ENCODE measurements at regions not wholly inside any gene's neighbourhood (a gene's known extent, or its start where the extent isn't known, plus 50 kb on each side); places are given as distances from the start of the nearest gene placed in this dataset.

DNA sequence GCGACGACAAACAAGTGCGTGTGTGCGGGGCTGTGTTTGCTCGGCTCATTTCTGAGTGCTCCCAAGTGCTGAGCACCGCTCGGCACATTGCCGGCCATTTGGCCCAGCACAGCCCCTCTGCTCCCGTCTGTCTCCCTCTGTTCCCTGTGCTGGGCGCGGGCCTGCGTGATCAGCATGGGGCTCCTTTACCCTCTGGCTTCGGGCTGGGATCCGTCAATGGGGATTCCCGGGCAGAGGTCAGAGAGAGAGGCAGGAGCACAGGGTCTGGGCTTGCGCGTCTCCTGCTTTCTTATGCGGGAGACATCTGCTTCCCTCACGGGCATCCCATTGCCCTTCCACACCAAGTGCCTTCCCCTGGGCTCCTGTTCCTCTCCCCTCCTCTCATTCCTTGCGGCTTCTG lies 234.0 kb downstream of the ACKR3 start:
- H3K27me3 Mint-ChIP-seq, result peaks cover 8% of the 10 kb centered on the region

DNA sequence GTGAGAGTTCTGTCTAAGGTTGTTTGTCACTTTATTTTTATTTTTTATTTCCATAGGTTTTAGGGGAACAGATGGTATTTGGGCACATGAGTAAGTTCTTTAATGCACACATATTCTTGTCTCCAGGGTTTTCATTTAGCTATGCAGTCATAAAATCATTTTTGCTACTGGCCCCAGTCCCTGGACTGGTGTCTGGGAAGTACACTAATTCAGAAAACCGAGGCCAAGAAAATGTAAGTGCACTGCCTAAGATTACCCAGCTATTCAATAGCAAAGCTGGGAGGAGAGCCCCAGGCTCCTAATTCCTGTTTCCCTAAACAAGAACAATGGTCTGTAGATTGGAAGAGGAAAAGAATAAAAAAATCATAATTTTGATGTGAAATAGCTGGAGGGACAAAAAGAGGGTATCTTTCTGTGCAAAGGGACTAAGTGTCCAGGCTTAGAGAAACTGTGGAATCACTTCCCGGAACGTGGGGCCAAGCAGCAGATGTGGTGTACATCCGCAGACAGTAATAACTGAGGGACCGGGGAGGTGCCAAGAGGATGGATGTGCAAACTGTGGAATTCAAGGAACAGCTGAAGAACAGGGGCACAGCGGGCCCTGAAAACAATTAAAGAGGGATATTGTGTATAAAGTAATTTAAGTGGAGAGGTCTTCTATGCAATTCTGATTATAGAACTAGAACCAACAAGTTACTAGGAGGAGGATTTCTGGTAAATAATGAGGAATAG lies 236.3 kb downstream of the ACKR3 start:
- H3K4me3 Mint-ChIP-seq, result no peak overlapping the region
- H3K9me3 Mint-ChIP-seq, result peaks cover 13% of the 10 kb centered on the region
- no peak overlapping the region for H3K27ac Mint-ChIP-seq
- peaks cover 8% of the 10 kb centered on the region for H3K27me3 Mint-ChIP-seq
- no peaks in the 10 kb centered on the region for H3K4me1 Mint-ChIP-seq
- H3K36me3 Mint-ChIP-seq, result peaks cover 5% of the 10 kb centered on the region

More for the DNA sequence above, 234.0 kb downstream of the ACKR3 start:
- Mint-ChIP-seq H3K4me3 (no peak overlapping the region), H3K4me1 (no peaks in the 10 kb centered on the region), H3K36me3 (peaks cover 5% of the 10 kb centered on the region), H3K27ac (no peak overlapping the region), H3K9me3 (peaks cover 12% of the 10 kb centered on the region)

DNA sequence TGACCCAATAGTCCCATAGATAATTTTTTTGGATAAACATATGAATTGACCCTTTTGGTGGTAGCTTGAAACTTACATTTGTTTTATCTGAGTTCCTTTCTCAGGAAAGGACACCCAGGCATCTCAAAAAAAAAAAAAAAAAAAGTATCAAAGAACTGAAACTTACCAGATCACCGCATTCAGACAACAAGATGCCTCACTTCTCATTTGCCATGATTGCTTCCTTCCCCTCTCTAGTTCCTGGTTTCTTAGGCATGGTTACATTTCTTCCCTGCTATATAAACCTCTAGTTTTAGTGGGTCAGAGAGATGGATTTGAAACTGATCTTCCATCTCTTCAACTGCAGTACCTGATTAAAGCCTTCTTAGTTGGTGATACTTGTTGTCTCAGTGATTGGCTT lies 240.1 kb downstream of the ACKR3 start:
- H3K4me1 Mint-ChIP-seq, result no peaks in the 10 kb centered on the region
- H3K36me3 Mint-ChIP-seq, result peaks cover 5% of the 10 kb centered on the region
- H3K27me3 Mint-ChIP-seq, result peaks cover 6% of the 10 kb centered on the region
- H3K27ac Mint-ChIP-seq, result no peak overlapping the region
- peaks cover 13% of the 10 kb centered on the region for H3K9me3 Mint-ChIP-seq
- H3K4me3 Mint-ChIP-seq, result no peak overlapping the region

DNA sequence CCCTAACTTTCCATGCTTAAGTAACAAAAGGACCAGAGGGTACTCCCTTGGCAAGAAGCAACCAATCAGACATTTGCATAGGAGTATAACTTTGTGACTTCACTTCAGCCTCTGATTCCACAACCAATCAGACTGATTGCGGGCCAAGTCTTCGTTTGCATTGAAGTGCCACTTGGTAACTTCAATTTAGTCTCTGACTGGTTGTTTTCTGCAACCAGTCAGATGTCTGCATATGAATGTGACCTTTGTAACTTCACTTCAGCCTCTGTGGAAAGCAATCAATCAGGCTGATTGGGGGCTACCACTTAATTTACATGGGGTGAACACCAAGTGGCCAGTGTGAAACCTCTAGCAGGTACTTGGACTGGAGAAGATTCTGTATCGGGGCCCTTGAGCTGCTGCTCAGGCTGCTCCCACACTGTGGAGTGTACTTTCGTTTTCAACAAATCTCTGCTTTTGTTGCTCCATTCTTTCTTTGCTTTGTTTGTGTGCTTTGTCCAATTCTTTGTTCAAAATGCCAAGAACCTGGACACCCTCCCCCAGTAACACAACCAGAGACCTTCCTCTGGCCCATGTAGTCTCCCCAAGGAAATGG lies 241.5 kb downstream of the ACKR3 start:
- H3K9me3 Mint-ChIP-seq, result peaks cover 10% of the 10 kb centered on the region
- H3K36me3 Mint-ChIP-seq, result peaks cover 2% of the 10 kb centered on the region
- peaks cover 4% of the 10 kb centered on the region for H3K27me3 Mint-ChIP-seq
- no peak overlapping the region for H3K4me3 Mint-ChIP-seq
- H3K27ac Mint-ChIP-seq, result no peak overlapping the region
- H3K4me1 Mint-ChIP-seq, result no peaks in the 10 kb centered on the region

DNA sequence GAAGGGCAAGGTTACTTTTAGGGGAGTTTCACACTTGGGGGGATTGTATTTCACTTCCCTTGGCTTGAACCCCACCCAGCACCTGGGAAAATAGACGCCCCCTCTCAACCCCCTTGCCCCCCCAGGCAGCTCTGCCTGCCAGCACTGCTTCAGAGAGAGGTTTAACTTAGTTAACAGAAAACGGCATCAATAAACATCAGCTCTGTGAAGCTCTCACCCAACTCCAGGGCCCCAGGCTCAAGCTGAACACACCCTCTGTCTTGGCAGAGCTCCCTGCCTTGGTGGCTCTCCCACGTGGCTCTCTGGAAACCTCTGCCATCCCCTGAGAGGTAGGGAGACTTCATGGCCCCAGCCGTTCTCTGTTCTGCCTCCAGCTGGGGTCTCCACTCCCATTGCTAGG lies 244.1 kb downstream of the ACKR3 start:
- H3K4me1 Mint-ChIP-seq, result no peaks in the 10 kb centered on the region

DNA sequence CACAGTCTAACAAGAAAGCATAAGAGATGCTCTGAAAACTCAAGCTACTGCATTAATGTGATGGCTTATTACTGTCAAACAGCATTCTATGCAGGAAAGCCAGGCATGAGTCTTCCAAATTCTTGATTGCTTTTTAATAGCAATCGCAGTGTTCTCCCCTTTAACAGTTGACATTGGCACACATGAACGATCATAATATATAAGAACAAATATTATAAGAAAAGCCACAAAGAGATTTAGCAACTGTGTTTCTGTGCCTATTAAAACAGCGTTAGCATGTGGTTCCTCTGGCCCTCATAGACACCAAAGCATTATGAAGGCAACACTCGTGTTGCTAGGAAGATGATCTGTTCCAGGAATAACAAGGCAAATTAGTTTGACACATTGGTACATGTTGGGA lies 245.0 kb downstream of the ACKR3 start:
- H3K36me3 Mint-ChIP-seq, result no peaks in the 10 kb centered on the region

More for the DNA sequence above, 244.1 kb downstream of the ACKR3 start:
- no peaks in the 10 kb centered on the region for H3K36me3 Mint-ChIP-seq
- peaks cover 2% of the 10 kb centered on the region for H3K27me3 Mint-ChIP-seq
- no peak overlapping the region for H3K27ac Mint-ChIP-seq
- H3K4me3 Mint-ChIP-seq, result no peak overlapping the region
- no peaks in the 10 kb centered on the region for H3K9me3 Mint-ChIP-seq

DNA sequence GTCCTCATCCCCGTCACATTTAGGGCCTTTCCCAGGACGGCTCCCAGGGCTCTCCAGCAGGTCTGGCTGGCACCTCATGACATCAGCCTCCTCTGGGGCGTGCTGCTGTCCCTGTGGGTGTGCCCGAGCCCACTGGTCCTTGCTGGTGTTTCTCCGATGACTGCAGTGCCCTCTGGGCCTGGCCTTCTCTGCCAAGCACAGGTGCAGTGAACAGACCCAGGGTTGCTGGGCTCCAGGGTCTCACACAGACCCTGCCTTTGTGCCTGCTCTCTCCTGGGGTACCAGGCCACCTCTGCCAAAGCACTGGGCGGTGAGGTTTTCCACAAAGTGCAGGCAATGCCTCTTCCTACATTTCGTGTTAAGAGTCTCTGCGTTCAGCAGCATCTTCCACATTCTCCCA lies 246.1 kb downstream of the ACKR3 start:
- Mint-ChIP-seq H3K36me3 (no peaks in the 10 kb centered on the region), H3K9me3 (no peaks in the 10 kb centered on the region), H3K4me3 (no peak overlapping the region), H3K27me3 (peaks cover 2% of the 10 kb centered on the region), H3K4me1 (no peaks in the 10 kb centered on the region), H3K27ac (no peak overlapping the region)

More for the DNA sequence above, 245.0 kb downstream of the ACKR3 start:
- H3K9me3 Mint-ChIP-seq, result no peaks in the 10 kb centered on the region
- H3K27me3 Mint-ChIP-seq, result peaks cover 2% of the 10 kb centered on the region
- H3K4me1 Mint-ChIP-seq, result no peaks in the 10 kb centered on the region
- H3K27ac Mint-ChIP-seq, result no peak overlapping the region
- H3K4me3 Mint-ChIP-seq, result no peak overlapping the region

DNA sequence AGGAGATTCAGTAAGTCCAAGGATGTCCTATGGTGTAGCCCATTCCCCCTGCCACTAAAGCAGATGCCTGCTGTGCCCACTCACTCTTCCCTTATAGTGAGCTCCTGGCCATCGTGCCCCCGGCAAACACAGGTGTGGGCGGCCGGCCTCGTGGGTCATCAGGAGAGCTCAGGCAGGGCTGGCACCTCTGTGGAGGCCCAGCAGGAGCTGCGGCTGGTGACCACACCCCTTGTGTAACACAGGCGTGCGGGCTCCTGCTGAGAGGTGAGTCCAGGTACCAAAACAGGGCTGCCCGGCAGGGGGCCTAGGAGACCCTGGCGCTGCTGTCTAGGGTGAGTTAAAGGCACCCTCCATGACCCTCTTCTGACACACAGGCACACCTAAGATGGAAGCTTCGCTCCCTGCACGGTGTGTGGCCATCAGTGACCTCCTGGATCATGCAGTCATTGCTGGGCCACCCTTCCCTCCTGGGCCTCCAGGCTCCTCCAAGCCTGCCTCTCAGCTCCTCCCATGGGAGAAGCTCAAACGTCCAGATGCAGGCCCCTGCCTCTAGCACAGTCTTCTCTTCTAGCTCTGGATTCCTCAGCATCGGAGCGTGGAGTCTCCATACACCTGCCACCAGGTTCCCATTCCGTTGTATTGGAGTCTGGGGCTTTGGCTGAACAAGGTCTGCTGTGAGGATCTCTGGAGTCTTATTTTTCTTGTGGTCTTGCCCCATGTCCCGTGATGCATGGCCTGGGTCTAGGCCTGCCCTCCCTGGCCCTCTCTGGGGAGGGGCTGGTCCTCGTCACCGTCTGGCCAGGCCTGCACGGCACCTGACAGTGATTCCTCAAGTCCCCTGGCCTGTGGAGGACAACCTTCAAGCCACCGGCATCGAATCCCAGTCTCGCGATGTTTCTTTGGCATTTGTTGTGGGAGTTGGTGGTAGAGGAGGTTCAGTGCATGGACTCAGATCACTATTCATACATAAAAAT lies 246.9 kb downstream of the ACKR3 start:
- Mint-ChIP-seq H3K27me3 (peaks cover 2% of the 10 kb centered on the region), H3K4me3 (no peak overlapping the region), H3K36me3 (no peaks in the 10 kb centered on the region), H3K9me3 (no peaks in the 10 kb centered on the region), H3K27ac (no peak overlapping the region), H3K4me1 (no peaks in the 10 kb centered on the region)

DNA sequence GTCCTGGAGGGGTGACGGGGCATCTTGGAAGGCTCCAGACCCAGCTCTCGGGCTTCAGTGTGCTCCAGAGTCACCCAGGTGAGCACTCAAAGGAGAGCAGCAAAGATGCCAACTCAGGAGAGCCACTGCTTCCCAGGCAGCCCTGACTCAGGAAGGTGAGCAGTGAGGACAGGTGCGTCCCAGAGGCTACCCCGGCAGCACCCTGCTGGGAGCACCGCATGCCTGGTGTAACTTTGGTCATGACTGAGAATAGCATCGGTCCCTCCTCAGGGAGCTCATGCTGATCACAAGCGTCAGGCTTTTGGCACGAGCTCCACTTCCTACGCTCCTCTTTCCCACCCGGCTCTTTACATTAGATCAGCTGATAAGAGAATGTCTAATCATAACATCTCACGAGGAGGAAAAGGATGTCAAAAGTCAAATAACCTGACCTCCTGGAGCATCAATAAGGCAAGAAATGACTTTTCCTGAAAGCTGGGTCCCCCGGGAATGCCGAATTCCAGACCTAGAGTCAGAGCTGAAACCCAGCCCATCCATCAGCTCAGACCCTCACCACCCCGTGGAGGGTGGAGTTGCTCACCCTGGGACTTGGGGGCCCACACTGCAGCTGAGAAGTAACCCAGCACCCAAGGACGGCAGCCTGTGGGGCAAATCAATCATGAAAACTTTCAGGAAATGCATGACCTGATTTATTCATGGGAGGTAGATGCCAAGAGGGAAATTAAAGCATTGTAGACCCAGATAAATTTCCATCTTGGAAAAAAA lies 248.8 kb downstream of the ACKR3 start:
- Mint-ChIP-seq H3K9me3 (no peaks in the 10 kb centered on the region), H3K4me1 (no peaks in the 10 kb centered on the region), H3K27ac (no peak overlapping the region), H3K27me3 (peaks cover 2% of the 10 kb centered on the region), H3K36me3 (no peaks in the 10 kb centered on the region), H3K4me3 (no peak overlapping the region)

DNA sequence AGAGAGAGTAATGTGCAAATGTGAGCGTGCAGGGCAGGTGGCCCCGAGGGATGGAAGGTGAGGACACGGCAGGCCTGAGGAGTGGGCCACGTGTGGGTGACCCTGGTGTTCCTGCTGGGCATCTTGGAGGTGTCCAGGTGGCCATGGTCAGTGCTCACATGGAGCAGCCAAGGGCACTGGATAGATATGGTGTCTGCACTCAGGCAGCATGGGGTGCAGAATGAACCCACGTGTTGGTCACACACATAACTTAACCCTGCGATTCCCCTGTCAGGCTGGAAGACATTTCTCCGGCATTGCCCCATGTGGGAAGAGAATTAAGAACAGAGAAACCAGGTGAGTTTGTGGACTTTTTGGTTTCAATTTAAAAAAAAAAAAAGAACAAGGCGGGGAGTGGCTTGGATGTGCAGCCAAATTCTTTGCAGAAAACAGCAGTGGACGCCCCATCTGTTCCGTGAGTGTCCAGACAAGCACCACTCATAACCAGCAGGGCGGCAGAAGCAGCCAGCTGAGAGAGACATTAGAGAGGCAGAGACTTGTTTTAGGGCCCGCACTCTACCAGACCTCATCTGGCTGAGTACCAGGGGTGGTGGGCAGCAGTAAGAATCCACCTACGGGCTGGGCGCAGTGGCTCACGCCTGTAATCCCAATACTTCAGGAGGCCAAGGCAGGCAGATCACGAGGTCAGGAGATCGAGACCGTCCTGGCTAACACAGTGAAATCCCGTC lies 249.8 kb downstream of the ACKR3 start:
- Mint-ChIP-seq H3K4me3 (no peak overlapping the region), H3K27ac (no peak overlapping the region), H3K36me3 (no peaks in the 10 kb centered on the region), H3K27me3 (peaks cover 2% of the 10 kb centered on the region), H3K4me1 (no peaks in the 10 kb centered on the region), H3K9me3 (no peaks in the 10 kb centered on the region)

DNA sequence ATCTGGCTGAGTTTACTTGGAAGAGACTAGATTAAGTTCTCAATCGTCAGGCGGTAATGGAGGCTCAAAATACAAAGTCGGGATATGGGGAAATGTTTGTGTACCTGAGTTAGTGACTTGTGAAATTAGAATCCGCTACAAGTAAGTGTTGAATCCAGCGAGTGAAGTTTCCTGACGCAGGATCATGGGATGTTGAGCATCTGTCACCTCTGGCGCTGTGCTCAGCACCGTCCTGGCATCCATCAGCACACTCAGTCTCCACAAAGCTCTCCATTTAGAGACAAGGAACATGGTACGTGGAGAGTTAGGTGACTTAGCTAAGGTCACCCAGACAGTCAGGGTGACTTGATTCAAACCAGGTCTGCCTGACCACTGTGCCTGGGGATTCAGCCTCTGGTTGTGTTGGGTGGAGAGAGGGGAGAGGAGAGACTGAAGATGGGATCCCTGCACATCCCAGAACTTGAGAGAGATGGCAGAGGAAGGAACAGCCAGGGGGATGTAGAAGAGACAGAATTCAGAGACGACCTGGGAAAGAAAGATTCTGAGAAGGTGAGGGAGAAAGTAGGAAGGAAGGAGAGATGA lies 251.2 kb downstream of the ACKR3 start:
- Mint-ChIP-seq H3K9me3 (no peaks in the 10 kb centered on the region), H3K4me3 (no peak overlapping the region), H3K27ac (no peak overlapping the region), H3K4me1 (no peaks in the 10 kb centered on the region), H3K27me3 (peaks cover 2% of the 10 kb centered on the region), H3K36me3 (no peaks in the 10 kb centered on the region)

DNA sequence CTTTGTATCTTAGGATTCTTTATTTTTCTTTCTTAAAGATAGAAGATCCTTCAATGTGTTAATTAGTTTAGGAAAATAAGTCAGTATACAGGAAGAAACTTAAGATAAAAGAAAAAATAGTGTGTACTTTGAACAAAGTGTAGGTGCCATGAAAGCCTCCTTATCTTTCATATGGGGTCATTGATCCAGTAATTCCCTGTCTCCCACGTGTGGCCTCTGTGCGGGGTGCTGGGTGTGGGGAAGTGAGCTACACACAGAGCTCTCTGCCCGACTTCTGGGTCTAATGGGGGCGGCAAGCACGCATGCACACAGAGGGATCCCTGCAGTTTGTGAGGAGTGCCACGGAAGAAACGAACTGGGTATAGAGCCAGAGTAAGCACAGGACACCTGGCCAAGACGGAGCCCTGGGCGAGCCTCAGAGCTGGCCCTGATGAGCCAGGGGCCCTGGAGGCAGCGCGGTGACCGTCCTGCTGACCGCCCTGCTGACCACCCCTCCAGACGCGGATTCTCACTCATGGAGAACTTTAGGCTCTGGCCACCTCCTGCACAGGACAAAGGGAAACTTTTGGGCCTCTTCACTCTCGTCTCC lies 253.5 kb downstream of the ACKR3 start:
- H3K27me3 Mint-ChIP-seq, result no peaks in the 10 kb centered on the region
- no peak overlapping the region for H3K4me3 Mint-ChIP-seq
- H3K27ac Mint-ChIP-seq, result no peak overlapping the region
- no peaks in the 10 kb centered on the region for H3K36me3 Mint-ChIP-seq
- H3K4me1 Mint-ChIP-seq, result no peaks in the 10 kb centered on the region
- H3K9me3 Mint-ChIP-seq, result no peaks in the 10 kb centered on the region

DNA sequence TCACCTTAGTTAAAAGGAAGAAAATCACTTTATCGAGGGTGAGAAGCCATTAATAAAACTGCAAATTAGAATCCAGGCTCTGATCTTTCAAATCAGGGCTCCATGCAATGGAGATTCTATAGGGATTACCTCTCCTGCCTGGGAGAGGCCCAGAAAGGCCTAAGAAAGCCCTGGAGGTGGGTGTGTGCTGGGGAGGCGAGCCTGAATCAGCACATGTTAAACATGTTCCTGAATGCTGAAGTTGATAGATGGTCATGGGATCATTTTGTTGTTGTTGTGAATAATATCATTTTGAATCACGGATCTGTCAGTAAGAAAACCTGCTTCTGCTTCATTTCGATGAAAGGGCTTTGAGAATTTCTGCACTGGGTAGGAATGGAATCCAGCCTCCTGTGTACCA lies 254.3 kb downstream of the ACKR3 start:
- Mint-ChIP-seq H3K9me3 (no peaks in the 10 kb centered on the region), H3K36me3 (no peaks in the 10 kb centered on the region), H3K4me3 (no peak overlapping the region), H3K27ac (no peak overlapping the region), H3K27me3 (no peaks in the 10 kb centered on the region), H3K4me1 (no peaks in the 10 kb centered on the region)

DNA sequence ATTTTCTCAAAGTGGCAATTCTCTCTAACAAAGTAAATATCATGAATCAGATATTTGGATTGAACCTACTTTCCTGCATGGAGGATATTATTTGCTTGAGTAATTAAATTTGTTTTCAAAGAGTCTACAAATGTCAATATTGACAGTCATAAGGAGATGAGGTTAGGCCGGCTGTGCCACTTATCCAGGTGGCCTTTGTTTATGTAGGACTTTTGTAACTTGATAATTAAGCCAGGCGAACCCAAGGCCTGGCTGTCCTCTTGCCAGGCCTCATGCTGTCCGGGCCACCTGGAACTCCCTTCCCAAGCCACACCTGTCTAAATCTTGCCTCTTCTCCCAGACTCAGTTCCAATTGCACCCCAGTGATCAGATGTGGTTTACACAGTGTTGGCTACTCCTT lies 255.2 kb downstream of the ACKR3 start:
- no peak overlapping the region for H3K4me3 Mint-ChIP-seq

More for the DNA sequence above, 255.2 kb downstream of the ACKR3 start:
- no peaks in the 10 kb centered on the region for H3K36me3 Mint-ChIP-seq
- no peak overlapping the region for H3K27ac Mint-ChIP-seq
- no peaks in the 10 kb centered on the region for H3K27me3 Mint-ChIP-seq
- no peaks in the 10 kb centered on the region for H3K4me1 Mint-ChIP-seq
- H3K9me3 Mint-ChIP-seq, result no peaks in the 10 kb centered on the region
